ENCODE measurements at regions not wholly inside any gene's neighbourhood (a gene's known extent, or its start where the extent isn't known, plus 50 kb on each side); places are given as distances from the start of the nearest gene placed in this dataset.

DNA sequence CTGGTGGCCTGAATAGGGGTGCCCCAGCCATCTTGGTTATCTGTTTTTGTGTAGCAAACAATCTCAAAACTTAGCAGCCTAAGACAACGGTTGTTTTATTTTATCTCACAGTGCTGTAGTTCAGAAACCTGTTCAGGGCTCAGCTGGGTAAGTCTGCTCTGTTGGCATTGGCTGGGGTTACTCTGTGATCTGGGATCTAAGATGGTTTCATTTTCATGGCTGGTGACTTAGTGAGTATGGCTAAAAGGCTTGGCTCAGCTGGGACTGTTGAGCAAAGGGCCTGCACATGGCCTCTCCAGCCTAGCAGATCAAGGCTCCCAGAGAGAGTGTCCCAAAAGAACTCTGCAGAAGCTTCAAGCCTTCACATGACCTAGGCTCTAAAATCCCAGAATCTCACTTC is 60.8 kb upstream of the POU2AF1 start:
- Histone ChIP-seq H3K27ac (no peak overlapping the region), H3K9me3 (no peaks in the 10 kb centered on the region), H3K4me1 (no peaks in the 10 kb centered on the region), H3K36me3 (no peaks in the 10 kb centered on the region), H3K27me3 (no peaks in the 10 kb centered on the region), H3K4me3 (no peak overlapping the region)
- TF ChIP-seq POLR2A (IDR thresholded peaks at IDR 0.05), result no peak
- TF ChIP-seq, protein P1, sequence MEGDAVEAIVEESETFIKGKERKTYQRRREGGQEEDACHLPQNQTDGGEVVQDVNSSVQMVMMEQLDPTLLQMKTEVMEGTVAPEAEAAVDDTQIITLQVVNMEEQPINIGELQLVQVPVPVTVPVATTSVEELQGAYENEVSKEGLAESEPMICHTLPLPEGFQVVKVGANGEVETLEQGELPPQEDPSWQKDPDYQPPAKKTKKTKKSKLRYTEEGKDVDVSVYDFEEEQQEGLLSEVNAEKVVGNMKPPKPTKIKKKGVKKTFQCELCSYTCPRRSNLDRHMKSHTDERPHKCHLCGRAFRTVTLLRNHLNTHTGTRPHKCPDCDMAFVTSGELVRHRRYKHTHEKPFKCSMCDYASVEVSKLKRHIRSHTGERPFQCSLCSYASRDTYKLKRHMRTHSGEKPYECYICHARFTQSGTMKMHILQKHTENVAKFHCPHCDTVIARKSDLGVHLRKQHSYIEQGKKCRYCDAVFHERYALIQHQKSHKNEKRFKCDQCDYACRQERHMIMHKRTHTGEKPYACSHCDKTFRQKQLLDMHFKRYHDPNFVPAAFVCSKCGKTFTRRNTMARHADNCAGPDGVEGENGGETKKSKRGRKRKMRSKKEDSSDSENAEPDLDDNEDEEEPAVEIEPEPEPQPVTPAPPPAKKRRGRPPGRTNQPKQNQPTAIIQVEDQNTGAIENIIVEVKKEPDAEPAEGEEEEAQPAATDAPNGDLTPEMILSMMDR (IDR thresholded peaks at IDR 0.05), result no peak
- TF ChIP-seq POLR2AphosphoS5 (IDR thresholded peaks at IDR 0.05), result no peak
- DNase-seq (ENCODE audit: low spot score in 2 of 2), result no peak
- intact Hi-C loops (cut with DNase I; ENCODE audit: low total_unique reads), result no loop called here

GRCh38 chr11:111438846-111439520 is 59.9 kb upstream of the POU2AF1 start:
- Histone ChIP-seq H3K27ac (no peak overlapping the region), H3K9me3 (no peaks in the 10 kb centered on the region), H3K27me3 (no peaks in the 10 kb centered on the region), H3K36me3 (no peaks in the 10 kb centered on the region), H3K4me3 (no peak overlapping the region), H3K4me1 (no peaks in the 10 kb centered on the region)
- TF ChIP-seq POLR2A (IDR thresholded peaks at IDR 0.05) (no peak), POLR2AphosphoS5 (IDR thresholded peaks at IDR 0.05) (no peak)
- TF ChIP-seq, protein P1 (IDR thresholded peaks at IDR 0.05), result no peak
- intact Hi-C loops (cut with DNase I; ENCODE audit: low total_unique reads), result no loop called here
- no peak for DNase-seq (ENCODE audit: low spot score in 2 of 2)

GRCh38 chr11:111438168-111438567 is 59.1 kb upstream of the POU2AF1 start:
- Histone ChIP-seq H3K4me1 (no peaks in the 10 kb centered on the region), H3K27me3 (no peaks in the 10 kb centered on the region), H3K9me3 (no peaks in the 10 kb centered on the region), H3K27ac (no peak overlapping the region), H3K36me3 (no peaks in the 10 kb centered on the region), H3K4me3 (no peak overlapping the region)
- TF ChIP-seq POLR2A (IDR thresholded peaks at IDR 0.05) (no peak), POLR2AphosphoS5 (IDR thresholded peaks at IDR 0.05) (no peak)
- TF ChIP-seq, protein P1 (IDR thresholded peaks at IDR 0.05), result no peak
- intact Hi-C loops (cut with DNase I; ENCODE audit: low total_unique reads), result no loop called here
- no peak for DNase-seq (ENCODE audit: low spot score in 2 of 2)

GRCh38 chr11:111435046-111435698 is 56.1 kb upstream of the POU2AF1 start:
- no peak overlapping the region for H3K4me3 ChIP-seq
- TF ChIP-seq, protein P1 (IDR thresholded peaks at IDR 0.05), result no peak
- no peak for TF ChIP-seq POLR2A (IDR thresholded peaks at IDR 0.05)
- no peak for TF ChIP-seq POLR2AphosphoS5 (IDR thresholded peaks at IDR 0.05)
- no peaks in the 10 kb centered on the region for H3K36me3 ChIP-seq
- intact Hi-C loops (cut with DNase I; ENCODE audit: low total_unique reads), result no loop called here
- no peak for DNase-seq (ENCODE audit: low spot score in 2 of 2)
- no peak overlapping the region for H3K27ac ChIP-seq
- H3K4me1 ChIP-seq, result no peaks in the 10 kb centered on the region
- H3K27me3 ChIP-seq, result no peaks in the 10 kb centered on the region
- no peaks in the 10 kb centered on the region for H3K9me3 ChIP-seq

DNA sequence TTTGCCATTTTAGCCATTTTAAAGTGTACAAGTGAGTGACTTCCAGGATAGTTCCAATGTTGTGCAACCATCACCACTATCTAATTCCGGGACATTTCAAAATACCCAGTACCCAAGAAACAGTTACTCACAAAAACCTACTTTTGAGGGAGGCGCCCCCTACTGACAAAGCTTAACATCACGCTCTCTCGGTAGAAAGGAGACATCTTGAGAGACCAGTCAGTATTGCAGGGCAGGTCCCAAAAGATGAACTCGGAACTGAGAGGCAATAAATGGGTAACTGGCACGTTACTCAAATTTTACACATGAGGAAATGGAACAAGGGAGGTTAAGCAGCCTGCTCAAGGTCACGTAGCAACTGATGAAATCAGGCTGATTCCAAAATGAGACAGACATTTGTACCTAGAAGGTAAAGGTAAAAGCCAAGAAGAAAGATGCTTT is 50.0 kb upstream of the POU2AF1 start:
- Histone ChIP-seq H3K9me3 (no peaks in the 10 kb centered on the region), H3K27ac (no peak overlapping the region), H3K4me1 (no peaks in the 10 kb centered on the region), H3K27me3 (no peaks in the 10 kb centered on the region), H3K36me3 (no peaks in the 10 kb centered on the region), H3K4me3 (no peak overlapping the region)
- intact Hi-C loops (cut with DNase I; ENCODE audit: low total_unique reads), result loop anchor here (10.0 kb wide), 1 partner anchor 154 kb away; no protein-coding TSS in a partner anchor
- DNase-seq (ENCODE audit: low spot score in 2 of 2), result no peak
- TF ChIP-seq, protein P1 (IDR thresholded peaks at IDR 0.05), result peak; percentile 29 to 67 (median 52)
- no peak for TF ChIP-seq POLR2AphosphoS5 (IDR thresholded peaks at IDR 0.05)
- no peak for TF ChIP-seq POLR2A (IDR thresholded peaks at IDR 0.05)

Data from breast epithelium (tissue), 4 donors.